IMR-90 (cell line): ENCODE measurements at regions not wholly inside any gene's neighbourhood (a gene's known extent, or its start where the extent isn't known, plus 50 kb on each side); places are given as distances from the start of the nearest gene placed in this dataset.

Source experiments
- ATAC-seq: fragments of 200-7000 bp; cut with Tn5 transposase; 2 replicates; pipeline ENCODE4 v1.9.1; 2020; ENCODE audit warnings: low read depth, mild to moderate bottlenecking, moderate library complexity
- BruUV-seq: library from RNA; stranded (reverse); fragments of 400-500 nt; replicated peaks from 2 replicates; lab custom pipeline; 2021; lab: Mats Ljungman, UMichigan
- CTCF ChIA-PET: fragments of 300-600 bp; formaldehyde crosslinking; extraction: SDS; loops from one replicate; lab custom pipeline; 2021; ENCODE audit warnings: antibody characterized with exemption; lab: Yijun Ruan, JAX
- POLR2A ChIA-PET: fragments of 300-600 bp; sonication (Branson Sonifier 250); formaldehyde crosslinking; loops from one replicate; lab custom pipeline; 2022; ENCODE audit warnings: antibody characterized with exemption; ENCODE audit not compliant: unreplicated experiment; lab: Charles Lee
- DNase-seq: peaks from one replicate; pipeline ENCODE4 v3.0.0; 2013
- H2AFZ ChIP-seq: replicated peaks from 2 replicates; pipeline ENCODE3; 2013; ENCODE audit warnings: low read length, mild to moderate bottlenecking; ENCODE audit not compliant: poor library complexity
- H2AK5ac ChIP-seq: 2 replicates; pipeline ENCODE4 v1.6.1; 2013; ENCODE audit warnings: low read depth, low read length, inconsistent platforms
- H2AK9ac ChIP-seq: replicated peaks from 2 replicates; pipeline ENCODE3; 2013; ENCODE audit warnings: mild to moderate bottlenecking, low read depth, low read length, moderate library complexity; ENCODE audit not compliant: poor library complexity
- H2BK120ac ChIP-seq: 2 replicates; pipeline ENCODE4 v1.6.1; 2013; ENCODE audit warnings: low read depth, low read length, inconsistent platforms
- H2BK15ac ChIP-seq: 3 replicates; pipeline ENCODE4 v1.6.1; 2013; ENCODE audit warnings: low read depth, low read length, inconsistent platforms
- H2BK20ac ChIP-seq: 2 replicates; pipeline ENCODE4 v1.6.1; 2013; ENCODE audit warnings: low read depth, mild to moderate bottlenecking, inconsistent platforms, low read length, moderate library complexity
- H2BK5ac ChIP-seq: 2 replicates; pipeline ENCODE4 v1.6.1; 2013; ENCODE audit warnings: mild to moderate bottlenecking, low read depth, low read length, inconsistent platforms; ENCODE audit not compliant: poor library complexity, severe bottlenecking
- H3K14ac ChIP-seq: replicated peaks from 2 replicates; pipeline ENCODE4 v1.6.1; 2013; ENCODE audit warnings: low read depth, low read length, inconsistent platforms
- H3K18ac ChIP-seq: 2 replicates; pipeline ENCODE4 v1.6.1; 2013; ENCODE audit warnings: low read depth, low read length, control low read depth
- H3K23ac ChIP-seq: 2 replicates; pipeline ENCODE4 v1.6.1; 2013; ENCODE audit warnings: low read depth, low read length, inconsistent platforms
- H3K27ac ChIP-seq: 2 replicates; pipeline ENCODE4 v1.5.1; 2013; ENCODE audit warnings: mild to moderate bottlenecking, control low read depth, low read length; ENCODE audit not compliant: insufficient read depth
- H3K27me3 ChIP-seq: 2 replicates; pipeline ENCODE4 v1.6.1; 2013; ENCODE audit warnings: low read length; ENCODE audit not compliant: control insufficient read depth, insufficient read depth
- H3K36me3 ChIP-seq: 2 replicates; pipeline ENCODE4 v1.6.1; 2013; ENCODE audit warnings: low read length, mixed read lengths; ENCODE audit not compliant: control insufficient read depth, insufficient read depth
- H3K4ac ChIP-seq: 2 replicates; pipeline ENCODE4 v1.6.1; 2013; ENCODE audit warnings: low read depth, low read length, inconsistent platforms
- H3K4me1 ChIP-seq: 2 replicates; pipeline ENCODE4 v1.6.1; 2013; ENCODE audit warnings: low read length, mixed read lengths; ENCODE audit not compliant: control insufficient read depth, insufficient read depth
- H3K4me2 ChIP-seq: 2 replicates; pipeline ENCODE4 v1.6.1; 2013; ENCODE audit warnings: low read depth, mild to moderate bottlenecking, control low read depth, low read length, moderate library complexity
- H3K4me3 ChIP-seq: 2 replicates; pipeline ENCODE4 v1.5.1; 2013; ENCODE audit warnings: low read depth, mild to moderate bottlenecking, control low read depth, low read length, moderate library complexity; ENCODE audit not compliant: insufficient read depth
- H3K56ac ChIP-seq: 2 replicates; pipeline ENCODE4 v1.6.1; 2013; ENCODE audit warnings: low read length, inconsistent platforms; ENCODE audit not compliant: insufficient read depth; ENCODE audit errors: extremely low read depth
- H3K79me1 ChIP-seq, 2 experiments: 2 replicates each; pipeline ENCODE4 v1.6.1; 2013; ENCODE audit warnings: low read length in 2 of 2, inconsistent platforms in 1 of 2, low read depth in 1 of 2
- H3K9ac ChIP-seq: 2 replicates; pipeline ENCODE4 v1.6.1; 2013; ENCODE audit warnings: low read depth, low read length, control low read depth
- H3K9me1 ChIP-seq: 2 replicates; pipeline ENCODE4 v1.6.1; 2013; ENCODE audit warnings: low read length, inconsistent platforms; ENCODE audit not compliant: insufficient read depth
- H3K9me3 ChIP-seq: 2 replicates; pipeline ENCODE4 v1.6.1; 2013; ENCODE audit warnings: low read length; ENCODE audit not compliant: control insufficient read depth, insufficient read depth
- H4K20me1 ChIP-seq: 2 replicates; pipeline ENCODE4 v1.6.1; 2013; ENCODE audit warnings: low read length, inconsistent platforms; ENCODE audit not compliant: insufficient read depth
- H4K5ac ChIP-seq: 2 replicates; pipeline ENCODE4 v1.6.1; 2013; ENCODE audit warnings: mild to moderate bottlenecking, low read depth, low read length, control low read depth
- H4K8ac ChIP-seq, 2 experiments: 2 replicates each; pipeline ENCODE4 v1.6.1; 2013; ENCODE audit warnings: low read depth in 2 of 2, low read length in 2 of 2, control low read depth in 1 of 2, inconsistent platforms in 1 of 2
- H4K91ac ChIP-seq: 2 replicates; pipeline ENCODE4 v1.6.1; 2013; ENCODE audit warnings: low read depth, low read length, inconsistent platforms; ENCODE audit not compliant: insufficient read depth
- BHLHE40 ChIP-seq: fragments of 150-350 bp; IDR thresholded peaks from 2 replicates; pipeline ENCODE4 v1.6.1; 2016; ENCODE audit warnings: mild to moderate bottlenecking, low read depth, low read length
- CEBPB ChIP-seq: IDR thresholded peaks from 2 replicates; pipeline ENCODE4 v1.6.1; 2012; ENCODE audit warnings: low read depth, low read length, improper control_type of control experiment
- CHD1 ChIP-seq: IDR thresholded peaks from 2 replicates; pipeline ENCODE4 v1.6.1; 2012; ENCODE audit warnings: low read depth, low read length, improper control_type of control experiment
- CTCF ChIP-seq: conservative IDR thresholded peaks from 2 replicates; pipeline ENCODE4 v1.5.1; 2012; ENCODE audit warnings: mild to moderate bottlenecking, low read depth, low read length, improper control_type of control experiment
- ELK1 ChIP-seq: fragments of 150-350 bp; IDR thresholded peaks from 2 replicates; pipeline ENCODE4 v1.6.1; 2016; ENCODE audit warnings: low read depth, mild to moderate bottlenecking, low read length, moderate library complexity, borderline replicate concordance
- FOS ChIP-seq: fragments of 150-350 bp; IDR thresholded peaks from 2 replicates; pipeline ENCODE4 v1.6.1; 2016; ENCODE audit warnings: low read depth, low read length
- MAFK ChIP-seq: IDR thresholded peaks from 2 replicates; pipeline ENCODE4 v1.6.1; 2012; ENCODE audit warnings: low read depth, low read length, improper control_type of control experiment
- MAZ ChIP-seq: IDR thresholded peaks from 2 replicates; pipeline ENCODE4 v1.6.1; 2012; ENCODE audit warnings: low read depth, mild to moderate bottlenecking, low read length, improper control_type of control experiment, moderate library complexity, borderline replicate concordance
- NFE2L2 ChIP-seq: fragments of 150-350 bp; IDR thresholded peaks from 2 replicates; pipeline ENCODE4 v1.6.1; 2016; ENCODE audit warnings: low read depth, mild to moderate bottlenecking, low read length
- POLR2A ChIP-seq: IDR thresholded peaks from 2 replicates; pipeline ENCODE4 v1.6.1; 2012; ENCODE audit warnings: mild to moderate bottlenecking, low read depth, low read length
- RAD21 ChIP-seq: IDR thresholded peaks from 2 replicates; pipeline ENCODE4 v1.6.1; 2012; ENCODE audit warnings: low read length, improper control_type of control experiment
- RCOR1 ChIP-seq: IDR thresholded peaks from 2 replicates; pipeline ENCODE4 v1.6.1; 2012; ENCODE audit warnings: mild to moderate bottlenecking, low read length, improper control_type of control experiment; ENCODE audit not compliant: insufficient replicate concordance
- RFX5 ChIP-seq: IDR thresholded peaks from 2 replicates; pipeline ENCODE4 v1.8.0; 2012; ENCODE audit warnings: low read depth, mild to moderate bottlenecking, low read length, moderate library complexity
- SMC3 ChIP-seq: fragments of 150-350 bp; IDR thresholded peaks from 2 replicates; pipeline ENCODE4 v1.6.1; 2016; ENCODE audit warnings: low read depth, mild to moderate bottlenecking, antibody characterized with exemption, low read length, moderate library complexity
- USF2 ChIP-seq: fragments of 150-350 bp; IDR thresholded peaks from 2 replicates; pipeline ENCODE4 v1.6.1; 2017; ENCODE audit warnings: mild to moderate bottlenecking, antibody characterized with exemption, low read length, low read depth
- WGBS, 2 experiments: methylation state at CpG; one replicate each; pipeline versions ENCODE4 v1.1.5 to v1.1.7; 2013; ENCODE audit warnings: missing lambda C conversion rate in 2 of 2; ENCODE audit not compliant: insufficient read length in 1 of 2; ENCODE audit errors: extremely low coverage in 2 of 2; 5-methylcytosine and 5-hydroxymethylcytosine counted together
- dilution Hi-C: fragments of 300-500 bp; cut with HindIII; formaldehyde crosslinking; loops from one replicate; pipeline ENCODE4 v1.14.3; 2018; ENCODE audit warnings: low sequenced_read_pairs; ENCODE audit not compliant: unreplicated experiment
- in situ Hi-C: fragments of 300-500 bp; cut with MboI; formaldehyde crosslinking; loops from 3 replicates; pipeline ENCODE4 v1.14.3; 2019; ENCODE audit warnings: low sequenced_read_pairs, inconsistent platforms, mixed read lengths
- intact Hi-C: fragments of 100-400 bp; cut with micrococcal nuclease; formaldehyde crosslinking; loops from 2 replicates; pipeline ENCODE4 v1.10.0; 2022

- BruUV-seq, result no TSS peak
- no peak overlapping the region for H3K14ac ChIP-seq
- no peak overlapping the region for H2AK9ac ChIP-seq
- no peak overlapping the region for H2AK5ac ChIP-seq
- no peak overlapping the region for H4K91ac ChIP-seq
- H3K9ac ChIP-seq, result no peak overlapping the region
- no peaks in the 10 kb centered on the region for H3K27me3 ChIP-seq
- no peaks in the 10 kb centered on the region for H3K79me1 ChIP-seq
- no peak overlapping the region for H3K4me2 ChIP-seq
- no peak overlapping the region for H3K56ac ChIP-seq
- no peak overlapping the region for H2BK20ac ChIP-seq
- CTCF ChIA-PET, result interaction anchor here (4.7 kb wide), 1 partner anchor 12 kb away, joined by 44 read pairs; no protein-coding TSS in a partner anchor
- no peak overlapping the region for H3K4me3 ChIP-seq
- no peak overlapping the region for H2BK15ac ChIP-seq
- no peaks in the 10 kb centered on the region for H3K9me3 ChIP-seq
- POLR2A ChIA-PET, result no interaction called here
- H4K20me1 ChIP-seq, result no peaks in the 10 kb centered on the region
- ATAC-seq, result no peak
- in situ Hi-C loops, result no loop called here
- peaks cover 6% of the 10 kb centered on the region; the same call in 1 of the 2 replicates for H3K9me1 ChIP-seq
- no peak overlapping the region for H4K8ac ChIP-seq
- dilution Hi-C loops, result no loop called here
- H2BK5ac ChIP-seq, result no peak overlapping the region
- no peak overlapping the region for H3K18ac ChIP-seq
- H3K4me1 ChIP-seq, result no peaks in the 10 kb centered on the region
- H2AFZ ChIP-seq, result peak overlapping the region; percentile 70
- no peak overlapping the region for H4K5ac ChIP-seq
- no peak for DNase-seq
- WGBS, 2 experiments, result no CpG with 5 or more reads among the region's 14 CpGs
- no peaks in the 10 kb centered on the region for H3K36me3 ChIP-seq
- no peak overlapping the region for H3K27ac ChIP-seq
- H2BK120ac ChIP-seq, result no peak overlapping the region
- intact Hi-C loops, result loop anchor here (5.0 kb wide), 1 partner anchor 726 kb away; no protein-coding TSS in a partner anchor
- H3K4ac ChIP-seq, result no peak overlapping the region
- no peak overlapping the region for H3K23ac ChIP-seq
- no peak for TF ChIP-seq NFE2L2
- no peak for TF ChIP-seq ELK1
- TF ChIP-seq MAZ, result no peak
- TF ChIP-seq CTCF, result no peak
- TF ChIP-seq RCOR1, result no peak
- no peak for TF ChIP-seq MAFK
- no peak for TF ChIP-seq SMC3
- no peak for TF ChIP-seq USF2
- TF ChIP-seq POLR2A, result no peak
- TF ChIP-seq RFX5, result no peak
- TF ChIP-seq CHD1, result no peak
- TF ChIP-seq CEBPB, result no peak
- TF ChIP-seq RAD21, result no peak
- TF ChIP-seq FOS, result no peak
- TF ChIP-seq BHLHE40, result no peak
Measured at GRCh38 chr14:30272848-30273832, 285.8 kb upstream of the G2E3 start.
